Left renal pelvis (tissue), 4 donors: ENCODE measurements at regions not wholly inside any gene's neighbourhood (a gene's known extent, or its start where the extent isn't known, plus 50 kb on each side); places are given as distances from the start of the nearest gene placed in this dataset.

Experiments
- DNase-seq, 4 donors: peaks; one replicate each; pipeline ENCODE4 v3.0.0-alpha.2; 2013; ENCODE audit warnings: low read depth in 4 of 4, low spot score in 3 of 4

DNA sequence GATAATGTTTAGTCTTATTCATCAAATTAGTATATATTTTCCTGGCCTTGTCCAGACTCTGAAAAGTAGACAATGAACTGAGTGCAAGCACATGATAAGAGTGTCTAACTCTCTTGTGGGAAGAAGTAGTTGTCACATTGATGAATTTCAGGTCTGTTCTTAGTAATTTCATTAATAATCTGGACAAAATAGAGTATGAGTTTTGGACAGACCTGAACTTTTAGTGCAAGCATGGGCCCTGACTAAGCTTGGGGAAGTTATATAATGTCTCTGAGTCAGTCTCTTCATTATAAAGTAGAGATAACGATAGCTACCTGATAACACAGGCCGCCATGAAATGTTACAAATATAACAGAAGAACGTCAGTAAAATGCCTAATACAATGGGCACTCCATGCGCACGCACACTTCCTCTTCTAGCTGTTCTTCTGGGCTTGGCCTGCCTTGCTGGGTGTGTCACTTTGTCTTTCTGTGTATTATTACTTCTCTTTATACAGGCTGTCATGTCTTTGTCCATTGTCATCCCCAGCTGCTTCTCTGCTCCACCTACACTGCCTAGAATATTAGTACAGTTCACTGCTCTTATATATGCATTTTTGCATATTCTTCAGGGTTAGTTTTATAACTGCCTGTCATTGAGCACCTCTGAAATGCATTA lies 129.1 kb upstream of the HTR2A start:
- DNase-seq, result no peak

- DNase-seq, result no peak
Measured at GRCh38 chr13:47019977-47020376, 123.1 kb upstream of the HTR2A start.

GRCh38 chr13:47017476-47017875 lies 120.6 kb upstream of the HTR2A start:
- no peak for DNase-seq

- DNase-seq, result no peak
Measured at GRCh38 chr13:47008318-47008717, 111.5 kb upstream of the HTR2A start.

GRCh38 chr13:47005756-47006414 lies 109.0 kb upstream of the HTR2A start:
- no peak for DNase-seq

DNA sequence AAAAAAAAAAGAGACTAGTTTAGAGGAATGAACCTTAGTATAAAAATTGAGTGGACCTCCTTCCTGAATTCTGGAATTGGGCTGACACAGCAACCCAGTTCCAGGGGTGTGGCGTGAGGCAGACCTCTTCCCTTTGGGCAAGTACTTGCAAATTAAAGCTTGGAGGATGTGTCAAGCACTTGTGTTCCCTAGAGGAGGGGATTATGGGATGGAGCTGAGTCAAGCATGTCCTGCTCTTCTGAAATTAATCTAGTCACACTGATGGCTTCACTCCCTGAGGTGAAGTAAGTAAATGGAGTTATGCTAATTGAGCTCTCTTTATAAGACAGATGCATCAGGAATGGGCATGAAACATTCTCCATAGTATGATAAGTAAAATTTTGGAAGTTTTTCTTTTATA lies 107.7 kb upstream of the HTR2A start:
- no peak for DNase-seq

- DNase-seq, result no peak
Measured at GRCh38 chr13:47004027-47004426, 107.2 kb upstream of the HTR2A start.

- DNase-seq, result no peak
Measured at GRCh38 chr13:47000165-47000564, 103.3 kb upstream of the HTR2A start.

DNA sequence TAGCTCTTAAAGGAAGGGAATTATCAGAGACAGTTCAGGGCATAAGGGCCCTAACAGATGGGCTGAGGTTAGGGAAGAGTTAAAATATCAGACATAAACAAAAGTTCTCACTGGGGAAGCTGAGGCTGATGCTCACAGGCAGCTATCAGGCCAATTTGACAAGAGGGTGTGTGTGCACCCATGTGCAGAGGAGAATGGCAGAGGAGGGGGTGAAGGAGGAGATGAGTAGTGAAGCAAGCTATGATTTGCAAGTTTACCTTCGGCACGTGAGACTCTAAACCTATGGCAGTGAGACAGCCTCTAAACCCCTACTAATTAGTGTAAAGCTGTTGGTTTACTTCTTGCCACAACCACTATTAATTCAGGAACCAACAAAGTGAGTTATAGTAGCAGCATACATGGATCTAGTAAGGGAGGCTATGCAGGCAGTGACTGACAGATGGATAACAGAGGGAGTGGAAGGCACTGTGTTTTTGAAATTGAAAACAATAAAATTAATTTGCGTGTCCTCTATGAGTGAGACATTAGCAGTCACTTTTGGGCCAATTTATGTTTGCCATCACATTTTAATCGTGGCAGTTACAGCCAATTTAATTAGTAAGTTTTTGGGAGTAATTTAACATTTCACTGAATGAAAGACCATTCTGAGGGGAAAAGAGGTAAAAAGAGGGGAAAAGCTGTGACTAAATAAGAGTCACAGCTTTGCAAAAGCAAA lies 99.6 kb upstream of the HTR2A start:
- no peak for DNase-seq

DNA sequence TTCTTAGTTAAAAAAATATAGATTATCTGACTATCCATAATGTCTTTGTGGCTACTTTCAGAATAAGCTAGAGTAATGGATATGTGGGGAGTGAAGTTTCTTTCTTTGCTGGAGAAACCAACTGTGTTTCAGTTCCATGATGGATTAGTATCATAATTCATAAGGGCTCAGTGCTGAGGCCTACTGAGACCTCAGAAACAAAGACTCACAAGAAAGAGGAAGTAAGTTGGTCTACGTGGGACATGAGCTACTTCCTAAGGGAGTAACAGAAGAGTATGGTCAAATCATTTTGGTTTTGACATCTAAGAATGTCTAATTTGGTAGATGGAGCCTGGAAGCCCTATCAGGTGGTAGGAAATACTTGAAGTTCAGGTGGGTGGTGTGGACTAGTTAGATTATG lies 99.0 kb upstream of the HTR2A start:
- no peak for DNase-seq

- no peak for DNase-seq
Measured at GRCh38 chr13:46994492-46994891, 97.6 kb upstream of the HTR2A start.

DNA sequence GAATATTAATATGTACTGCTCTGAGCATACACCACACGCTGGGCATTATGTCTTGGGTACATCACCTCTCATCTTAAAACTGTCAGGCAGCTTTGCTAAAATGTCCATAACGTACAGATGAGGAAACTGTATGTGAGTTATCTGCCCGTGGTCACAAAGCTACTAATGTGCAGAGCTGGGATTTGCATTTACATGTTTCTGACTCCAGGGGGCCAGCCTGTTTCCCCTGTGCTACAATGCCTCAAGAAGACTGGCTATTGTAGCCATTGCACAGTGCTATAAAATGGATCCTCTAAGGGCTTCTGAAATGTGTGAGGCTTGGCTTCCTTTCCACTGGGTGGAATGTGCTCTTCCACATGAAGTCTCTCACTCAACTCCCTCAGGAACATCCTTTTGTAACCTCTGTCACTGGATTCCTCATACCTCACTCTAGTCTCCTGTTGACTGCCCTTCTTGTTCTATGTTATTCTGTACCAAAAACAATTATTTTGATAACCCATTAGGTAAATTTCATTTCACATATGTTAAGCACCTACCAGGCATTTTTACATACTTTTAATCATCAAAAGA lies 95.6 kb upstream of the HTR2A start:
- DNase-seq, result no peak

DNA sequence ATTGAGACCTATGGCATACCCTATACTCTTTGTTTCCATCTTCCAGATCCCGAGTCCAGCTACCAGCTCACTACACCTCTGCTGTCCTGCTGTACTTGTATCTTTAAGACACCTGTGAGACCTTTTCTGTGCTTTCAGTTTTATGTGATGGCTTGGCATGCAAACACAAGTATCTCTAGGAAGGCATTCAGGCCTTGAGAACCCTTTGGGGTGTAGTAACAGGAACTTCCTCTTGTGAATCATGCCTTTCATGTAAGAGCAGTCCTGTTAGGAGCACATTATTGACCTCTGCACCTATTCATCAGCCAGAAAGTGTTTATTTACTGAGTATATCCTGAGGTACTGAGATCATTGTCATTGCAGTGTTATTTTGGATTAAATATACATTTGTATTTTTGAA lies 87.0 kb upstream of the HTR2A start:
- DNase-seq, result no peak

DNA sequence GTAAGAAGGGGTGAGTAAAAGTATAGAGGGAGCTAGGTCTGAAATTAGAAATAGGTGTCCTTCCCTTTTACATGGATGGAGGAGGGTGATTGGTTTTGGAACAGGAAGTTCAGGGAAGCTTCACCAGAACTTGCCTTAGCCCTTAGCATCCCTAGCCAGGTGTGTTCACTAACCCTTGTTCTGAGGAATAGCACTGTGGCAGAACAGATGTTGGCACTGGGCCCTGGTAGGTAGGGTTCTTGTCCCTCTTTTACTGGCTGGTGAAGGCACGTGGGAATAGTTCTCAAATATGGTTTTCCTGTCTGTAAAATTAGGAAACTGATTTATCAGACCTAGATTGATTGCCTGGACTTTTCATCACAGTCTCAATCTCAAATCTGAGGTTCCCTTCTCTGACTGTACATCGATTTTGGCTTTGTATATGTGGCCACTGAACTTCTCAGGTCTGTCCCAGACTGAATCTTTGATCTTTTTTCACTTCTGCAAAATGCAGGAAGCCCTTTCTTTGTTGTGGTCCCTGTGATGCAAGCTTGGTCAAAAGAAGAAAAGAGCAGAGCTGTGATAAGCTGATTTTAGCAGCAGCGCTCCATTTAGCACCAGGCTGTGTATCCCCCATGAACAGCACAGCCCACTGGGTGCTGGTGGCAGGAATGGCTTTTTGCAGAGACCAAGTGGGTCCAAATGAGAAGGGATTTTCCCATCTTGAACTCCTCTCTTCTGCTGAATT lies 86.2 kb upstream of the HTR2A start:
- DNase-seq, result no peak

DNA sequence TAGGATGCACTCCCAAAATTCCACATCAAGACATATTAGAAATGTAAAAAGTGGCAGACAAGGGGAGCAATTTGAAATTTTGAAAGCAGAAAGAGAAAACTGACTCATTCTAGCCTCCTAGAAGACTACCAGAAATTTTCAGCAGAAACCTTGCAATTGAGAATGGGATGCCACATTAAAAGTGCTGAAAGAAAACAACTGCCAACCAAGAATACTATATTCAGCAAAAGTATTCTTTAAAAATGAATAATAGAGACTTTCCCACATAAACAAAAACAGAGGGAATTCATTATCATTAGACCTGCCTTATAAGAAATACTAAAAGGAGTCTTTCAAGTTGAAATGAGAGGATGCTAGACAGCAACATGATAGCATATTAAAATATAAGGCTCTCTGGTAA lies 78.3 kb upstream of the HTR2A start:
- DNase-seq, result no peak

- no peak for DNase-seq
Measured at GRCh38 chr13:46968450-46968849, 71.6 kb upstream of the HTR2A start.

GRCh38 chr13:46964789-46965527 lies 68.1 kb upstream of the HTR2A start:
- DNase-seq, result no peak

GRCh38 chr13:46963904-46964303 lies 67.1 kb upstream of the HTR2A start:
- DNase-seq, result no peak

DNA sequence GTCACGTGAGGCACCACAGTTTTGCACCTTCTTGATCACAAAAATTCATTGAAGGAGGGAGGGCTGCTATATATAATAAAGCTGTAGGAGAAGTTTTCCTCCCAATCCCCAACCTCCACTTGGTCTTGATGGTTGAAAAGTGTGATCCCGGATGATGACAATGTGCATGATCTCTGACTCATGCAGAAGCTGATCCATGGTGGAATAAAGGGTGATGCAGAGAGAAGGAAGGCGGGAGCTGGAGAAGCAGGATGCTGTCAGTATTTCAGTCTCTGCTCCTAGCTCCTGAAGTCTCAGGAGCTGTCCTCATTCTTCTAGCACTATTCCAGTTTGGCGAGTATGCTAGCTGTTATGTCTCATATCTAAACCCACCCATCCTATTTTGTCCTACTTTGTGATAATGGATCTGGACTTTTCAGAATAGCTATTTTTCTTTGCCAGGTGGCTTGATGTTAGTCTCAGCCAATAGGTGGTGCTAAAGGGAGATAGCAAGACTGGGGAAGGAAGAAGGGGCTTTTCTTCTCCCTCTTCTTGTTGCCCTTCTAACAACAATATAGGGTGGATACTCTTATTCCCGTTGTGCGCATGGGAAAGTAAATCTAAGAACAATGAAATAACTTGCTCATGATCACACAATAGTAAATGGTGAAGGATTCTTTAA lies 65.6 kb upstream of the HTR2A start:
- DNase-seq, result no peak

GRCh38 chr13:46961719-46962118 lies 64.9 kb upstream of the HTR2A start:
- no peak for DNase-seq
